ENCODE measurements at regions not wholly inside any gene's neighbourhood (a gene's known extent, or its start where the extent isn't known, plus 50 kb on each side); places are given as distances from the start of the nearest gene placed in this dataset.

DNA sequence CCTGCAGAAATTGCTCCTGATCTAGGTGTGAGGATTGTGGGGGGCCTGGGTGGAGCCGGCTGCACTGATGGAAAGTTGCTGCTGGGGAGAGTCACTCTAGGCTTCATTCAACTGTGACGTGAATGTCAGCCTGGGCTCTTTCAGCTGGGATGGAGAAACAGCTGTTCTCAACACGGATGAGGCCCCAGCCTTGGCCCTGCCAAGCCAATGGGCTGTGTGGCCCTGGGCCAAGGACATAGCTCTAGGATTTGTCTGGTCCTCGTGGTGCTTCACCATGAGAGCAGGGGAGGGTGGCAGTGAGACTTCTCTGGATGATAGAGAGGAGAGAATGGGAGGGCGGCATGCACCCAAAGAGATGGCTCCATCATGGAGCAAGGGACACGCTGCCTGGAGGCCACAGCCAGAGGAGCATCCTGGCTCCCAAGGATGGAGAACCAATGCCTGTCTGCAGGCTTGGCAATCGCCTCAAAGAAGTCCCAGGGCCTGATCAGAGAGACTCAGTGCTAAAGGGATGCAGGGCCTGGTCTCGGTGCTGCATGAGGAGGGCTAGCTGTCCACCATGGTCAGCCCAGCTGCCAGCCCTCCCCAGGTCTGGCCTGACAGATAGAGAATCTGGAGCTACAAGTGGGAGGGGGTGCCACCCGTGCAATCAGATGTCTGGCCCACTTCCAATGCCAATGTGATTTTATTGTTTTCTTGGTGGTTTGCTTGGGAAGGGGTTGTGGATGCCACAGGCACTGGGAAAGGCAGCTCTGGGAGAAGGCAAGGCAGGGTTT, 141.0 kb downstream of the GADD45G start:
- Histone ChIP-seq H3K36me3 (ENCODE audit: insufficient read depth, low read length) (no peaks in the 10 kb centered on the region), H3K4me2 (ENCODE audit: low read length) (no peak overlapping the region), H3K4me3 (ENCODE audit: low read depth, low read length, poor library complexity, severe bottlenecking) (no peak overlapping the region), H3K27ac (ENCODE audit: low read depth, low read length, poor library complexity, severe bottlenecking) (no peak overlapping the region), H4K20me1 (ENCODE audit: insufficient read depth, low read length) (no peaks in the 10 kb centered on the region), H3K9me2 (ENCODE audit: insufficient read depth, low read length) (no peaks in the 10 kb centered on the region), H3K79me2 (ENCODE audit: insufficient read depth, low read depth, low read length) (no peaks in the 10 kb centered on the region), H2AFZ (ENCODE audit: low read length) (no peak overlapping the region), H3K9me3 (ENCODE audit: low read length) (no peaks in the 10 kb centered on the region), H3K4me1 (ENCODE audit: insufficient read depth, low read length, poor library complexity, severe bottlenecking) (peaks cover 63% of the 10 kb centered on the region)
- BruUV-seq (replicated peaks), result no TSS peak
- peak; percentile 25 for DNase-seq (ENCODE audit: low spot score)
- CTCF ChIA-PET (ENCODE audit: unreplicated experiment), result no interaction called here
- POLR2A ChIA-PET, result interaction anchor here (1.0 to 1.4 kb wide), 2 partner anchors 7 to 1056 kb away, joined by 3 read pairs; no protein-coding TSS in a partner anchor
- intact Hi-C loops (cut with micrococcal nuclease; ENCODE audit: unreplicated experiment), result loop anchor here (10.0 kb wide), 1 partner anchor 1059 kb away; the partner anchor contains the start of gene SYK
- TF ChIP-seq, protein P1, sequence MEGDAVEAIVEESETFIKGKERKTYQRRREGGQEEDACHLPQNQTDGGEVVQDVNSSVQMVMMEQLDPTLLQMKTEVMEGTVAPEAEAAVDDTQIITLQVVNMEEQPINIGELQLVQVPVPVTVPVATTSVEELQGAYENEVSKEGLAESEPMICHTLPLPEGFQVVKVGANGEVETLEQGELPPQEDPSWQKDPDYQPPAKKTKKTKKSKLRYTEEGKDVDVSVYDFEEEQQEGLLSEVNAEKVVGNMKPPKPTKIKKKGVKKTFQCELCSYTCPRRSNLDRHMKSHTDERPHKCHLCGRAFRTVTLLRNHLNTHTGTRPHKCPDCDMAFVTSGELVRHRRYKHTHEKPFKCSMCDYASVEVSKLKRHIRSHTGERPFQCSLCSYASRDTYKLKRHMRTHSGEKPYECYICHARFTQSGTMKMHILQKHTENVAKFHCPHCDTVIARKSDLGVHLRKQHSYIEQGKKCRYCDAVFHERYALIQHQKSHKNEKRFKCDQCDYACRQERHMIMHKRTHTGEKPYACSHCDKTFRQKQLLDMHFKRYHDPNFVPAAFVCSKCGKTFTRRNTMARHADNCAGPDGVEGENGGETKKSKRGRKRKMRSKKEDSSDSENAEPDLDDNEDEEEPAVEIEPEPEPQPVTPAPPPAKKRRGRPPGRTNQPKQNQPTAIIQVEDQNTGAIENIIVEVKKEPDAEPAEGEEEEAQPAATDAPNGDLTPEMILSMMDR (conservative IDR thresholded peaks at IDR 0.05; ENCODE audit: low read length), result no peak
- TF ChIP-seq EZH2phosphoT487 (IDR thresholded peaks at IDR 0.05; ENCODE audit: borderline replicate concordance, low read depth, low read length), result no peak

DNA sequence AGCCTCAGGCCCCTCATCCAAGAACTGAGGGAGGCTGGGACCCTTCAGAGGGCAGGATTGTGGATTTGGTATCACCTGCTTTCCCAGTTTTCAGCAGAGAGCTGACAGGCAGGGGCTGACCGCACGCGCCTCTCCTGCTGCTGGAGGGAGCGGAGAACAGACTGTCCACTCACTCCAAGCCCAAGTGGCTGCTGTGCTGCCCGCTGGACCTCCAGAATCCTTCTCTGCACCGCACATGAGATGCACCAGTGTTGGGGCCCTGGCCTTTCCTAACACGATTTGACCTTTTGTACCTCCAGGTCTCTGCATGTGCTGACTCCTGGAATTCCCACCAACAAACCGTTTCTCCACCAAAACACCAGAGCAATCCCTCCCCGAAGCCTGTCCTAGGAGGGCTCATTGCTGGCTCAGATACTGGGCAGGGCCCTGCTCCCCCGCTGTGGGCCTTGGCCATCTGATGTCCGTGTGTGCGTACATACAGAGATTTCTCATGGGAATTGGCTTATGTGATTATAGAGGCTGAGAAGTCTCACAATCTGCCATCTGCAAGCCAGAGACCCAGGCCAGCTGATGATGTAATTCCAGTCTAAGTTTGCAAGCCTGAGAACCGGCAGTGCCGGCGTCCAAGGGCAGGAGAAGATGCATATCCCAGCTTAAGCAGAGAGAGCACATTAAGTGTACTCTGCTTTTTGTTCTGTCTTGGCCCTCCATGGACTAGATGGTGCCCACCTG, 141.7 kb downstream of the GADD45G start:
- Histone ChIP-seq H3K36me3 (ENCODE audit: insufficient read depth, low read length) (no peaks in the 10 kb centered on the region), H2AFZ (ENCODE audit: low read length) (no peak overlapping the region), H3K79me2 (ENCODE audit: insufficient read depth, low read depth, low read length) (no peaks in the 10 kb centered on the region), H3K4me3 (ENCODE audit: low read depth, low read length, poor library complexity, severe bottlenecking) (no peak overlapping the region), H3K4me2 (ENCODE audit: low read length) (no peak overlapping the region), H3K9me3 (ENCODE audit: low read length) (no peaks in the 10 kb centered on the region), H3K4me1 (ENCODE audit: insufficient read depth, low read length, poor library complexity, severe bottlenecking) (peaks cover 56% of the 10 kb centered on the region), H3K27ac (ENCODE audit: low read depth, low read length, poor library complexity, severe bottlenecking) (no peak overlapping the region), H4K20me1 (ENCODE audit: insufficient read depth, low read length) (no peaks in the 10 kb centered on the region), H3K9me2 (ENCODE audit: insufficient read depth, low read length) (no peaks in the 10 kb centered on the region)
- POLR2A ChIA-PET, result interaction anchor here (1.4 kb wide), 1 partner anchor 8 kb away, joined by 3 read pairs; no protein-coding TSS in a partner anchor
- CTCF ChIA-PET (ENCODE audit: unreplicated experiment), result no interaction called here
- intact Hi-C loops (cut with micrococcal nuclease; ENCODE audit: unreplicated experiment), result loop anchor here (10.0 kb wide), 1 partner anchor 1058 kb away; the partner anchor contains the start of gene SYK
- no TSS peak for BruUV-seq (replicated peaks)
- DNase-seq (ENCODE audit: low spot score), result no peak
- TF ChIP-seq, protein P1 (conservative IDR thresholded peaks at IDR 0.05; ENCODE audit: low read length), result no peak
- no peak for TF ChIP-seq EZH2phosphoT487 (IDR thresholded peaks at IDR 0.05; ENCODE audit: borderline replicate concordance, low read depth, low read length)

Data from OCI-LY7 (cell line).